K562 (cell line): ENCODE measurements at regions not wholly inside any gene's neighbourhood (a gene's known extent, or its start where the extent isn't known, plus 50 kb on each side); places are given as distances from the start of the nearest gene placed in this dataset.
A peak's percentile ranks its signal among the peaks of the same experiment; 100 is the strongest.

Experiments used
- AFF4 ChIP-seq: sonication (generic); formaldehyde crosslinking; IDR thresholded peaks from 2 replicates; pipeline ENCODE4 v1.8.0; 2023; ENCODE audit warnings: mild to moderate bottlenecking, missing genetic modification reagents
- ARHGAP35 ChIP-seq: fragments of 450-650 bp; IDR thresholded peaks from 2 replicates; pipeline ENCODE4 v1.6.1; 2018; ENCODE audit not compliant: partially characterized antibody
- ARID3B ChIP-seq: fragments of 250-450 bp; sonication (Bioruptor Pico); IDR thresholded peaks from 2 replicates; pipeline ENCODE4 v1.4.0; 2020; ENCODE audit warnings: borderline replicate concordance
- CGGBP1 ChIP-seq: fragments of 250-450 bp; sonication (Bioruptor Pico); IDR thresholded peaks from 2 replicates; pipeline ENCODE4 v1.9.0; 2021; ENCODE audit warnings: mild to moderate bottlenecking
- FOXP4 ChIP-seq: sonication (generic); formaldehyde crosslinking; IDR thresholded peaks from 2 replicates; pipeline ENCODE4 v1.8.0; 2022; ENCODE audit warnings: mild to moderate bottlenecking, missing genetic modification reagents, borderline replicate concordance
- NCOA2 ChIP-seq, 2 experiments: fragments of 450-650 bp; IDR thresholded peaks; 2 replicates each; pipeline ENCODE4 v1.6.1; 2018; ENCODE audit warnings: mild to moderate bottlenecking in 2 of 2, moderate library complexity in 1 of 2; ENCODE audit not compliant: partially characterized antibody in 2 of 2
- PBX2 ChIP-seq, 2 experiments: IDR thresholded peaks in 1 of 2; conservative IDR thresholded peaks in 1 of 2; 2 replicates each; pipeline ENCODE4 v1.6.1; 2016; ENCODE audit warnings: low read depth in 2 of 2, mild to moderate bottlenecking in 1 of 2, missing compliant biosample characterization in 1 of 2, missing genetic modification characterization in 1 of 2, moderate library complexity in 1 of 2
- RFX5 ChIP-seq: IDR thresholded peaks from 2 replicates; pipeline ENCODE4 v1.6.1; 2011; ENCODE audit warnings: low read depth, mild to moderate bottlenecking, improper control_type of control experiment, low read length

- TF ChIP-seq FOXP4 (CRISPR knock-in tag) (no peak), NCOA2 (IDR thresholded peaks at IDR 0.05; ENCODE audit: partially characterized antibody in 2 of 2) (no peak), RFX5 (no peak), AFF4 (CRISPR knock-in tag) (no peak), PBX2 (CRISPR knock-in tag; IDR thresholded peaks at IDR 0.05; ENCODE audit: low read depth) (no peak), PBX2 (tag; conservative IDR thresholded peaks at IDR 0.05; ENCODE audit: low read depth) (peak; percentile 50; the same call in 1 of the 2 replicates), CGGBP1 (no peak), ARHGAP35 (no peak), ARID3B (CRISPR knock-in tag) (no peak)
These were observed 99.0 kb upstream of the LIPC start (continued) for GRCh38 chr15:58332676-58333400.
